Tibial nerve (tissue), 4 donors: ENCODE measurements at regions not wholly inside any gene's neighbourhood (a gene's known extent, or its start where the extent isn't known, plus 50 kb on each side); places are given as distances from the start of the nearest gene placed in this dataset.

Experiments used
- DNase-seq, 2 donors: peaks; one replicate each; pipeline ENCODE4 v3.0.0-alpha.2; 2019; ENCODE audit warnings: low spot score in 2 of 2
- H3K27ac ChIP-seq, 4 donors: fragments of 200-600 bp; sonication (generic) in 3 of 4; one replicate each; pipeline ENCODE4 v1.5.1; 2017 to 2019; ENCODE audit warnings: mild to moderate bottlenecking in 1 of 4
- H3K27me3 ChIP-seq, 2 donors: fragments of 200-600 bp; sonication (generic) in 1 of 2; one replicate each; pipeline versions ENCODE4 v1.5.1 to v1.6.0; 2017 to 2019
- H3K36me3 ChIP-seq, 3 donors: fragments of 200-600 bp; sonication (generic); one replicate each; pipeline ENCODE4 v1.5.1; 2018 to 2019
- H3K4me1 ChIP-seq, 4 donors: fragments of 200-600 bp; sonication (generic) in 3 of 4; one replicate each; pipeline ENCODE4 v1.5.1; 2017 to 2019
- H3K4me3 ChIP-seq, 4 donors: fragments of 200-600 bp; sonication (generic) in 3 of 4; one replicate each; pipeline ENCODE4 v1.5.1; 2017 to 2019; ENCODE audit warnings: mild to moderate bottlenecking in 1 of 4, moderate library complexity in 1 of 4
- H3K9me3 ChIP-seq, 4 donors: fragments of 200-600 bp; sonication (generic) in 3 of 4; one replicate each; pipeline ENCODE4 v1.5.1; 2017 to 2019
- EP300 ChIP-seq, 2 donors: sonication (generic); formaldehyde crosslinking; IDR thresholded peaks; one replicate each; pipeline ENCODE4 v1.6.1; 2017; ENCODE audit warnings: antibody characterized with exemption in 2 of 2, mild to moderate bottlenecking in 1 of 2
- POLR2A ChIP-seq, 2 donors: fragments of 450-650 bp; IDR thresholded peaks; one replicate each; pipeline ENCODE4 v1.6.1; 2017; ENCODE audit warnings: antibody characterized with exemption in 2 of 2, mild to moderate bottlenecking in 2 of 2, moderate library complexity in 2 of 2
- WGBS, 2 donors: methylation state at CpG; one replicate each; pipeline ENCODE4 v1.1.5; 2018; 5-methylcytosine and 5-hydroxymethylcytosine counted together
- TF ChIP-seq, protein P1 (sequence below), 5 experiments: fragments of 200-600 bp in 3 of 5; fragments of 450-650 bp in 2 of 5; sonication (generic) in 3 of 5; IDR thresholded peaks; one replicate each; pipeline ENCODE4 v1.5.1; 2016 to 2019; ENCODE audit warnings: antibody characterized with exemption in 5 of 5, mild to moderate bottlenecking in 3 of 5, moderate library complexity in 2 of 5

DNA sequence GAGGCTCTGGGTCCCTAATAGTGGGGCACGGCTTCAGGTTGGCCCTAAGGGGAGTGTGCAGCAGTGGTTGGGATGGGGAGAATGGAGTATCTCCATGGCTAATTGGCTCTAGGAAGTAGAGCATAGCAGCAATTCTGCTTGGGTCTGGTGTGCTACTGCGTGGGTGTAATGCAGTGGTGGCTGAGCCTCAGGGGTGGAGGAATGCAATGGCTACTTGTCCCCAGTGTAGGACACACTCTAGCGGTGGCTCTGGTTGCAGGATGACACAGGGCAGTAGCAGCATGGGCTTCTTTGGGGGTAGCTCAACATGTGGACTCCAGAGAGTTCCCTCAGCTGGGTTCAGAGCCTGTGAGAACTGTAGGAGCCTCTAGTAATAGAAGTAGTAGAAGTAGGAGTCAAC, 91.2 kb upstream of the FAM78B start:
- Histone ChIP-seq H3K9me3 (peaks cover 0 to 31% (median 5%) of the 10 kb centered on the region in 4 donors), H3K36me3 (no peaks in the 10 kb centered on the region), H3K27me3 (no peaks in the 10 kb centered on the region), H3K4me1 (no peaks in the 10 kb centered on the region), H3K27ac (no peak overlapping the region), H3K4me3 (no peak overlapping the region)
- no peak for TF ChIP-seq POLR2A (IDR thresholded peaks at IDR 0.05)
- TF ChIP-seq, protein P1, sequence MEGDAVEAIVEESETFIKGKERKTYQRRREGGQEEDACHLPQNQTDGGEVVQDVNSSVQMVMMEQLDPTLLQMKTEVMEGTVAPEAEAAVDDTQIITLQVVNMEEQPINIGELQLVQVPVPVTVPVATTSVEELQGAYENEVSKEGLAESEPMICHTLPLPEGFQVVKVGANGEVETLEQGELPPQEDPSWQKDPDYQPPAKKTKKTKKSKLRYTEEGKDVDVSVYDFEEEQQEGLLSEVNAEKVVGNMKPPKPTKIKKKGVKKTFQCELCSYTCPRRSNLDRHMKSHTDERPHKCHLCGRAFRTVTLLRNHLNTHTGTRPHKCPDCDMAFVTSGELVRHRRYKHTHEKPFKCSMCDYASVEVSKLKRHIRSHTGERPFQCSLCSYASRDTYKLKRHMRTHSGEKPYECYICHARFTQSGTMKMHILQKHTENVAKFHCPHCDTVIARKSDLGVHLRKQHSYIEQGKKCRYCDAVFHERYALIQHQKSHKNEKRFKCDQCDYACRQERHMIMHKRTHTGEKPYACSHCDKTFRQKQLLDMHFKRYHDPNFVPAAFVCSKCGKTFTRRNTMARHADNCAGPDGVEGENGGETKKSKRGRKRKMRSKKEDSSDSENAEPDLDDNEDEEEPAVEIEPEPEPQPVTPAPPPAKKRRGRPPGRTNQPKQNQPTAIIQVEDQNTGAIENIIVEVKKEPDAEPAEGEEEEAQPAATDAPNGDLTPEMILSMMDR (IDR thresholded peaks at IDR 0.05), result no peak
- no peak for DNase-seq
- WGBS, 2 donors, result 79 to 89% methylated on average over 3 of the region's 3 CpGs

DNA sequence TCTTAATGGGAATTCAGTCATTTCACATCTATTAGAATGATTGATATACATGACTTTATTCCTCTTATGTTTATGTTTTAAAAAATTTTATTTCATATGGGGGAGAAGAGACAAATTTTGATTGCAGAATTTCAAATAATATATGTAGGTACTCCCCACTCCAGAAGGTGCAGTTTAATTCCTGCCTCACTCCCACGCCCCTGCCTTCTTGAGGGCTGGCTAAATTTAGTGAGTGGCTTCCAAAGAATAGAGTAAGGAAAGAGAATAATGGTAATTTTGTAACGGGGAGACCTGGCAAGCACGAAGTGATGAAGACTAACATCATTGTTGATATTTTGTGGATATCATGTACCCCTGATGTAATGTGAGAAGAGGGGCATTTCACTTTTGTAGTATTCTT, 94.7 kb upstream of the FAM78B start:
- no peak for DNase-seq
- H3K4me3 ChIP-seq, result no peak overlapping the region
- WGBS, 2 donors, result 65 to 68% methylated on average over 3 of the region's 3 CpGs
- no peaks in the 10 kb centered on the region for H3K4me1 ChIP-seq
- TF ChIP-seq EP300 (IDR thresholded peaks at IDR 0.05) (no peak), POLR2A (IDR thresholded peaks at IDR 0.05) (no peak)
- TF ChIP-seq, protein P1 (IDR thresholded peaks at IDR 0.05), result no peak
- H3K36me3 ChIP-seq, result no peaks in the 10 kb centered on the region
- H3K9me3 ChIP-seq, result peaks cover 0 to 12% (median 0%) of the 10 kb centered on the region in 4 donors
- H3K27ac ChIP-seq, result no peak overlapping the region
- H3K27me3 ChIP-seq, result no peaks in the 10 kb centered on the region

DNA sequence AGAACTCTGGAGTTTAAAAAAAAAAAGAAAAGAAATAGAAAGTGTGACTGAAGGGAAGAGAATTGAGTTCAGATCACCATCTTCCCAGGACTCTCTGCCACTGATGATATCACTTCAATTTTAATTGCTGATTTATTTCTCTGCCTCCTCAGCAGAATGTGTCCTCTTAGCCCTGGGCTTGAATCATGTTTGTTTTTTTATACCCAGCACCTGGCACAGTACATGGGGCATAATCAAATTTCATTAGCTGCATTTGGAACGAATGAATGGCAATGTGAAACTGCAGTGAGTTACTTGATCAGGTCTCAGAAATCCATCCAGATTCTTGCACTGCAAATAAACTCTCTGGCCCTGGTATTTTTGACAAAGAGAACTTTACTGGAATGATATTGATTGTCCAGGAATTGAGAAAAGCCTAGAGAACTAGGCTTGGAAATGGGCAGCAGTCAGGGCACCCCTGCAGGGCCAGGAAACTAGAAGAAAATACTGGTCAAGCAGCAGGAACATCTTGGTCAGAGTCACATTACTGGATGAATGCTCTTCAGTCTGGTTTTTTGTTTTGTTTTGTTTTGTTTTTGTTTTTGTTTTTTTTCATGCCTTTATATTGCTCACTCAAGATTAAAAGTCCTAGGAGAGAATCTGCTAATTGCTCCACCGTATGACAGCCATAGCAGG, 103.8 kb upstream of the FAM78B start:
- no peak overlapping the region for H3K27ac ChIP-seq
- TF ChIP-seq, protein P1 (IDR thresholded peaks at IDR 0.05), result no peak
- no peak for TF ChIP-seq EP300 (IDR thresholded peaks at IDR 0.05)
- no peak for TF ChIP-seq POLR2A (IDR thresholded peaks at IDR 0.05)
- peaks cover 0 to 13% (median 0%) of the 10 kb centered on the region in 4 donors for H3K9me3 ChIP-seq
- no peaks in the 10 kb centered on the region for H3K4me1 ChIP-seq
- H3K36me3 ChIP-seq, result no peaks in the 10 kb centered on the region
- no peak overlapping the region for H3K4me3 ChIP-seq
- no peak for DNase-seq
- 73 to 75% methylated on average over 2 of the region's 2 CpGs for WGBS, 2 donors
- no peaks in the 10 kb centered on the region for H3K27me3 ChIP-seq

DNA sequence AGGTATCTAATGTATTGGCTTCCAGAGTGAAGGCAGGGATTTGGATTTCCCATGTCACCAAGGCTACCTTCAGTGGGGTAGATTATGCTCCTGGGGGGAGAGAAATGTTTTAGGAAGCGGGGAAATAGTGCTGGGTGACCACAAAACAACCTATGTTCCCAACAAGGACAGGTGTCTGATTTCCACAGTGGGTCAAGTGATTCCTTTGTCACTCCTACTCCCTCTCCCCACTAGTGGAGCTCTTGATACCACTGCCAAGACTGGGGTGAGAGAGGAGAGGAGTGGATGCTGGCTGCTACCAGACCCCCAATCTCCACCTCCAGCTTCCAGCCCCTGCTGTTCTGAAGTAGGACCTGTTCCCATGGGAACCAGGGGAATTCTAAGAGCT, 104.3 kb upstream of the FAM78B start:
- Histone ChIP-seq H3K27ac (no peak overlapping the region), H3K9me3 (peaks cover 0 to 13% (median 0%) of the 10 kb centered on the region in 4 donors), H3K27me3 (no peaks in the 10 kb centered on the region), H3K36me3 (no peaks in the 10 kb centered on the region), H3K4me1 (no peaks in the 10 kb centered on the region), H3K4me3 (no peak overlapping the region)
- 56 to 78% methylated on average over 1 of the region's 1 CpG for WGBS, 2 donors
- no peak for DNase-seq
- no peak for TF ChIP-seq EP300 (IDR thresholded peaks at IDR 0.05)
- TF ChIP-seq, protein P1 (IDR thresholded peaks at IDR 0.05), result no peak
- no peak for TF ChIP-seq POLR2A (IDR thresholded peaks at IDR 0.05)

DNA sequence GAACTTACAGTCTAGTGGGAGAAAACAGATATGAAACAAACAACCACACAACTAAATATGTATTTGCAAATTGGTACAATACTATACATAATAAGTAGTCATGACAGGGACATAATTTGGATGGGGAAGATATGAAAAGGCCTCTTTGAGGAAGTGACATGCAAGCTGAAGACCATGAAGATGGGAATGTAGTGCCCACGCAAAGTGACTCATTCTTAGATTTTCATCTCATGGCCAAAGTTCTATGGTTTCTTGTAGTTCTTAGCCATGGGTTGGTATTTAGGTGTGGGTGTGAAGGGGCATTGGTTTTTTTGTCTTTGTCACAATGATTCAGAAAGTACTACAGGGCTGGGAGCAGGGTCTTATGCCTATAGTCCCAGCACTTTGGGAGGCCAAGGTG, 105.4 kb upstream of the FAM78B start:
- TF ChIP-seq EP300 (IDR thresholded peaks at IDR 0.05) (no peak), POLR2A (IDR thresholded peaks at IDR 0.05) (no peak)
- TF ChIP-seq, protein P1 (IDR thresholded peaks at IDR 0.05), result no peak
- H3K9me3 ChIP-seq, result peaks cover 0 to 15% (median 0%) of the 10 kb centered on the region in 4 donors
- no peaks in the 10 kb centered on the region for H3K4me1 ChIP-seq
- no peak for DNase-seq
- no peaks in the 10 kb centered on the region for H3K36me3 ChIP-seq
- no peak overlapping the region for H3K4me3 ChIP-seq
- WGBS, 2 donors, result 91 to 92% methylated on average over 1 of the region's 1 CpG
- no peaks in the 10 kb centered on the region for H3K27me3 ChIP-seq
- H3K27ac ChIP-seq, result no peak overlapping the region
